ENCODE measurements at regions not wholly inside any gene's neighbourhood (a gene's known extent, or its start where the extent isn't known, plus 50 kb on each side); places are given as distances from the start of the nearest gene placed in this dataset.
"Not testable (repeated sequence)": the region's sequence is repeated elsewhere in the genome, so short reads cannot be mapped to it uniquely, and the experiment has no call there.

- no peak overlapping the region for H3K4me3 ChIP-seq (ENCODE audit: low read depth, low read length)
- DNase-seq (ENCODE audit: low read depth), result no peak
- no peaks in the 10 kb centered on the region for H3K36me3 ChIP-seq (ENCODE audit: control insufficient read depth, insufficient read depth, low read length)
- TF ChIP-seq CTCF (IDR thresholded peaks at IDR 0.05; ENCODE audit: insufficient read depth, low read length, poor library complexity, severe bottlenecking), result no peak
- H3K27me3 ChIP-seq (ENCODE audit: control insufficient read depth, insufficient read depth, low read length), result no peaks in the 10 kb centered on the region
These were observed 721.1 kb downstream of the TENT5A start for GRCh38 chr6:81031416-81031815.

- no peak for DNase-seq (ENCODE audit: low read depth)
- Histone ChIP-seq H3K36me3 (ENCODE audit: control insufficient read depth, insufficient read depth, low read length) (no peaks in the 10 kb centered on the region), H3K27me3 (ENCODE audit: control insufficient read depth, insufficient read depth, low read length) (no peaks in the 10 kb centered on the region), H3K4me3 (ENCODE audit: low read depth, low read length) (no peak overlapping the region)
- TF ChIP-seq CTCF (IDR thresholded peaks at IDR 0.05; ENCODE audit: insufficient read depth, low read length, poor library complexity, severe bottlenecking), result no peak
These were observed 726.4 kb downstream of the TENT5A start for GRCh38 chr6:81026041-81026553.

- no peak for DNase-seq (ENCODE audit: low read depth)
- Histone ChIP-seq H3K4me3 (ENCODE audit: low read depth, low read length) (no peak overlapping the region), H3K36me3 (ENCODE audit: control insufficient read depth, insufficient read depth, low read length) (no peaks in the 10 kb centered on the region), H3K27me3 (ENCODE audit: control insufficient read depth, insufficient read depth, low read length) (no peaks in the 10 kb centered on the region)
- TF ChIP-seq CTCF (IDR thresholded peaks at IDR 0.05; ENCODE audit: insufficient read depth, low read length, poor library complexity, severe bottlenecking), result no peak
These were observed 728.8 kb downstream of the TENT5A start for GRCh38 chr6:81023709-81024108.

- no peaks in the 10 kb centered on the region for H3K27me3 ChIP-seq (ENCODE audit: control insufficient read depth, insufficient read depth, low read length)
- H3K4me3 ChIP-seq (ENCODE audit: low read depth, low read length), result no peak overlapping the region
- no peak for TF ChIP-seq CTCF (IDR thresholded peaks at IDR 0.05; ENCODE audit: insufficient read depth, low read length, poor library complexity, severe bottlenecking)
- no peak for DNase-seq (ENCODE audit: low read depth)
- H3K36me3 ChIP-seq (ENCODE audit: control insufficient read depth, insufficient read depth, low read length), result no peaks in the 10 kb centered on the region
These were observed 729.4 kb downstream of the TENT5A start for GRCh38 chr6:81023007-81023582.

GRCh38 chr6:81017586-81017985, 734.9 kb downstream of the TENT5A start:
- not testable (repeated sequence) for H3K4me3 ChIP-seq (ENCODE audit: low read depth, low read length); H3K36me3 ChIP-seq (ENCODE audit: control insufficient read depth, insufficient read depth, low read length); H3K27me3 ChIP-seq (ENCODE audit: control insufficient read depth, insufficient read depth, low read length); DNase-seq (ENCODE audit: low read depth)

- TF ChIP-seq CTCF (IDR thresholded peaks at IDR 0.05; ENCODE audit: insufficient read depth, low read length, poor library complexity, severe bottlenecking), result no peak
- DNase-seq (ENCODE audit: low read depth), result no peak
- Histone ChIP-seq H3K4me3 (ENCODE audit: low read depth, low read length) (no peak overlapping the region), H3K27me3 (ENCODE audit: control insufficient read depth, insufficient read depth, low read length) (no peaks in the 10 kb centered on the region), H3K36me3 (ENCODE audit: control insufficient read depth, insufficient read depth, low read length) (no peaks in the 10 kb centered on the region)
These were observed 748.6 kb downstream of the TENT5A start for GRCh38 chr6:81003894-81004293.
